Breast epithelium (tissue), 4 donors: ENCODE measurements at regions not wholly inside any gene's neighbourhood (a gene's known extent, or its start where the extent isn't known, plus 50 kb on each side); places are given as distances from the start of the nearest gene placed in this dataset.

ENCODE experiments used
- DNase-seq, 2 donors: peaks; one replicate each; pipeline ENCODE4 v3.0.0-alpha.2; 2019; ENCODE audit warnings: low spot score in 2 of 2
- H3K27ac ChIP-seq, 2 donors: fragments of 200-600 bp; sonication (generic) in 1 of 2; one replicate each; pipeline ENCODE4 v1.5.1; 2016 to 2019; ENCODE audit warnings: mild to moderate bottlenecking in 1 of 2
- H3K27me3 ChIP-seq, 2 donors: fragments of 200-600 bp; sonication (generic) in 1 of 2; one replicate each; pipeline versions ENCODE4 v1.5.1 to v1.6.0; 2017 to 2019; ENCODE audit warnings: control low read depth in 1 of 2, mild to moderate bottlenecking in 1 of 2
- H3K36me3 ChIP-seq: fragments of 200-600 bp; one replicate; pipeline ENCODE4 v1.5.1; 2019
- H3K4me1 ChIP-seq, 2 donors: fragments of 200-600 bp; sonication (generic); one replicate each; pipeline ENCODE4 v1.5.1; 2016 to 2019; ENCODE audit warnings: control low read depth in 1 of 2
- H3K4me3 ChIP-seq, 3 donors: fragments of 200-600 bp; sonication (generic); 1 replicate in 2 of 3; 2 replicates in 1 of 3; pipeline ENCODE4 v1.5.1; 2016 to 2019; ENCODE audit warnings: mild to moderate bottlenecking in 3 of 3, moderate library complexity in 2 of 3
- H3K9me3 ChIP-seq, 2 donors: fragments of 200-600 bp; sonication (generic) in 1 of 2; one replicate each; pipeline ENCODE4 v1.5.1; 2016 to 2019; ENCODE audit warnings: control low read depth in 1 of 2
- POLR2A ChIP-seq: fragments of 450-650 bp; IDR thresholded peaks from one replicate; pipeline ENCODE4 v1.6.1; 2016; ENCODE audit warnings: antibody characterized with exemption, mild to moderate bottlenecking, moderate library complexity
- POLR2AphosphoS5 ChIP-seq, 3 donors: sonication (generic); formaldehyde crosslinking; IDR thresholded peaks; one replicate each; pipeline ENCODE4 v1.6.1; 2017; ENCODE audit warnings: antibody characterized with exemption in 3 of 3
- intact Hi-C: fragments of 100-400 bp; cut with DNase I; formaldehyde crosslinking; loops from one replicate; pipeline ENCODE4 v1.15.1; 2023; ENCODE audit warnings: low total_unique reads
- TF ChIP-seq, protein P1 (sequence below), 3 donors: fragments of 450-650 bp; IDR thresholded peaks; one replicate each; pipeline ENCODE4 v1.5.1; 2016 to 2017; ENCODE audit warnings: antibody characterized with exemption in 3 of 3, mild to moderate bottlenecking in 3 of 3, moderate library complexity in 3 of 3

DNA sequence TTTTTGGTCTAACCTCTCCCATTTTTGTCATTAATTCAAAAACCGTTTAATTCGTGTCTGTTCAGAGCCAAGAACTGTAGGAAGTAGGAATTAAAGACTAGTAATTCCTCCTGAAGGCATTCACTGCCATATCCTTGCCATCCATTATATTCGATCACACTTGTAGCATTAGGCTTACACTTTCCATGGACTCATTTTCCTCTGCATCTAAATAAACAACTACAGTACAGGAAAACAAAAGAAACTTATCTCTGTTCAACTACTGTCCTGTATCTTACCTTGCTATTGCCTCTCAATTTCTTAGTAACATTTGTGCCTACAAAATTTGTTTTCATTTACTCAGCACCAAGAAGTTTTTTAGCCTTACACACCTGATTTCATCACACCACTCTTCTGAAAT, 111.6 kb upstream of the SEMA3C start:
- Histone ChIP-seq H3K4me3 (no peak overlapping the region), H3K27ac (no peak overlapping the region), H3K4me1 (no peaks in the 10 kb centered on the region), H3K36me3 (no peaks in the 10 kb centered on the region), H3K27me3 (no peaks in the 10 kb centered on the region), H3K9me3 (no peaks in the 10 kb centered on the region)
- DNase-seq, result no peak
- intact Hi-C loops, result no loop called here
- no peak for TF ChIP-seq POLR2A
- TF ChIP-seq POLR2AphosphoS5 (IDR thresholded peaks at IDR 0.05), result no peak
- TF ChIP-seq, protein P1, sequence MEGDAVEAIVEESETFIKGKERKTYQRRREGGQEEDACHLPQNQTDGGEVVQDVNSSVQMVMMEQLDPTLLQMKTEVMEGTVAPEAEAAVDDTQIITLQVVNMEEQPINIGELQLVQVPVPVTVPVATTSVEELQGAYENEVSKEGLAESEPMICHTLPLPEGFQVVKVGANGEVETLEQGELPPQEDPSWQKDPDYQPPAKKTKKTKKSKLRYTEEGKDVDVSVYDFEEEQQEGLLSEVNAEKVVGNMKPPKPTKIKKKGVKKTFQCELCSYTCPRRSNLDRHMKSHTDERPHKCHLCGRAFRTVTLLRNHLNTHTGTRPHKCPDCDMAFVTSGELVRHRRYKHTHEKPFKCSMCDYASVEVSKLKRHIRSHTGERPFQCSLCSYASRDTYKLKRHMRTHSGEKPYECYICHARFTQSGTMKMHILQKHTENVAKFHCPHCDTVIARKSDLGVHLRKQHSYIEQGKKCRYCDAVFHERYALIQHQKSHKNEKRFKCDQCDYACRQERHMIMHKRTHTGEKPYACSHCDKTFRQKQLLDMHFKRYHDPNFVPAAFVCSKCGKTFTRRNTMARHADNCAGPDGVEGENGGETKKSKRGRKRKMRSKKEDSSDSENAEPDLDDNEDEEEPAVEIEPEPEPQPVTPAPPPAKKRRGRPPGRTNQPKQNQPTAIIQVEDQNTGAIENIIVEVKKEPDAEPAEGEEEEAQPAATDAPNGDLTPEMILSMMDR (IDR thresholded peaks at IDR 0.05), result no peak

DNA sequence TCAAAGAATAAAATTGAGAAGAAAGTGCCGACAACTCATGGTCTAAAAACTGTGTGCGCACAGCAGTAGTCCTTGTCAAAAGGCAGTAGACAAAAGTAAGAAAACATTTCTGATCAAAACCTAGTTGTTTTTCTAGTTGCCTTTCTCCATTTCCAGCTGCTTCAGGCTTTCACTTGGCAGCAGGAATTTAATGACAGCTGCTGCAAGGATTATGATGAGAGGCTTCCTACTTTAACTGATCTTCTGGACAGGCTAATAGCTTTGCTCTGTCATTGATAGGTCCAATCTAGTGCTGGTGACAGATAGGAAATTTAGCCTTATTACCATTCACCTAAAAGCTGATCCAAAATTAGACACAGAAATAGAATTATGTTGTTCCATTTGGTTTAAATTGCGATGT, 110.7 kb upstream of the SEMA3C start:
- DNase-seq, result no peak
- intact Hi-C loops, result no loop called here
- Histone ChIP-seq H3K27me3 (no peaks in the 10 kb centered on the region), H3K4me1 (no peaks in the 10 kb centered on the region), H3K4me3 (no peak overlapping the region), H3K36me3 (no peaks in the 10 kb centered on the region), H3K9me3 (no peaks in the 10 kb centered on the region), H3K27ac (no peak overlapping the region)
- TF ChIP-seq POLR2A, result no peak
- TF ChIP-seq, protein P1 (IDR thresholded peaks at IDR 0.05), result no peak
- no peak for TF ChIP-seq POLR2AphosphoS5 (IDR thresholded peaks at IDR 0.05)

DNA sequence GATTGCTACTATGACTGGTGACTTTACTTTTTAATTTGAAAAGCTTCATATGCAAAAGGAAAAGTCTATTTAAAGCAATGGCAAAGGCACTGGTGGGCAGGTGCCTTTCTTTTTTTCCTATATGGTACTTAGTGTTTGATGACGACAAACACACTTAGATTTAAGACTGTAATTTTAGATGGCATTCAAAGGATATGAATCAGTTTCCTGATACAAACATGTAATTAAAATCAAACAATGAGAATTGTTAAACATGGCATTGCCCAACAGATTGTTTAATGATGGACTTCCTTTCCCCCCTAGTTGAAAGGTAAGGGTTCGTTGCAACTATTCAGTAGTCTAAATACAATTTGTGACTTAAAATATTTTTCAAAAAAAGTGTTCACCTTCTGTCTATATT, 106.5 kb upstream of the SEMA3C start:
- Histone ChIP-seq H3K36me3 (no peaks in the 10 kb centered on the region), H3K9me3 (no peaks in the 10 kb centered on the region), H3K4me3 (no peak overlapping the region), H3K27me3 (no peaks in the 10 kb centered on the region), H3K4me1 (no peaks in the 10 kb centered on the region), H3K27ac (no peak overlapping the region)
- intact Hi-C loops, result no loop called here
- DNase-seq, result no peak
- TF ChIP-seq, protein P1 (IDR thresholded peaks at IDR 0.05), result no peak
- no peak for TF ChIP-seq POLR2AphosphoS5 (IDR thresholded peaks at IDR 0.05)
- TF ChIP-seq POLR2A, result no peak

DNA sequence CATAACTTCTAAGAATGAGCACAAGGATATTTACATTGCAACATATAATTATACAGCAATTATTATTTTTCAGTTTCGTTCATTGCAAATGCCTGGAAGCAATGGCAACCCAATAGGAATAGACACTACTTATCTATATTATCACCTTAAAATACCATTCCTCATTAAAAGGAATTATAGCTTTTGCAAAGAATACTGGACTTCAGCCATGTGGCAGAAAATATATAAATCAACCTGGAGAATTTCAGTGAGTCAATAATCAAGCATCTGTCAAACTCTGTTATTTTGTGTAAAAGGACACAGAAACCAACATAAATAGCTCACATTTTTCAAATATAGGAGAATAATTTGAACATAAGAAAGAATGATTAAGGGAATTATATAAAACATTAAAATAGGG, 96.1 kb upstream of the SEMA3C start:
- no peak for DNase-seq
- no peaks in the 10 kb centered on the region for H3K4me1 ChIP-seq
- H3K9me3 ChIP-seq, result no peaks in the 10 kb centered on the region
- no peak overlapping the region for H3K4me3 ChIP-seq
- no peaks in the 10 kb centered on the region for H3K27me3 ChIP-seq
- H3K27ac ChIP-seq, result no peak overlapping the region
- no peaks in the 10 kb centered on the region for H3K36me3 ChIP-seq
- intact Hi-C loops, result no loop called here
- TF ChIP-seq POLR2A (no peak), POLR2AphosphoS5 (IDR thresholded peaks at IDR 0.05) (no peak)
- TF ChIP-seq, protein P1 (IDR thresholded peaks at IDR 0.05), result no peak

DNA sequence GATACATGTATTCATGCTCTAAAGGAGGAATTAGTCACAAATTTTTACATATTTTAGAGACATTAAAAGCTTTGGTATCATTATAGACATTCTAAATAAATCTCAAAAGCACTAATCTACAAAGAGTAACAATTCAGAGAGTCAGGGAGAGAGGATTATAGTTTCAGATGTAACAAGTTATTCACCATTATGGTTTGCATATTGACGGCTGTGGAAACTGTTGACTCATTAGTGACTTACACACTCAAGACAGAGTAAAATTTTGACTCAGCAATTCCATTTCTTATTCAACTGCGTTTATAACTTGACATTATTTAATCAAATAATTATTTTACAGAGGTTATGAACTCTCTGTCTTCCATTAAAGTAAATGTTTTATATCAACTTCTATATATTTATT, 95.4 kb upstream of the SEMA3C start:
- H3K4me1 ChIP-seq, result no peaks in the 10 kb centered on the region
- no peak overlapping the region for H3K27ac ChIP-seq
- TF ChIP-seq, protein P1 (IDR thresholded peaks at IDR 0.05), result no peak
- TF ChIP-seq POLR2A (no peak), POLR2AphosphoS5 (IDR thresholded peaks at IDR 0.05) (no peak)
- intact Hi-C loops, result no loop called here
- H3K4me3 ChIP-seq, result no peak overlapping the region
- no peaks in the 10 kb centered on the region for H3K9me3 ChIP-seq
- DNase-seq, result no peak
- H3K36me3 ChIP-seq, result no peaks in the 10 kb centered on the region
- no peaks in the 10 kb centered on the region for H3K27me3 ChIP-seq
